HepG2 (cell line): ENCODE measurements at regions not wholly inside any gene's neighbourhood (a gene's known extent, or its start where the extent isn't known, plus 50 kb on each side); places are given as distances from the start of the nearest gene placed in this dataset.

ENCODE experiments used
- ATAC-seq: fragments of 200-7000 bp; cut with Tn5 transposase; 3 replicates; pipeline ENCODE4 v1.9.1; 2020; ENCODE audit warnings: mild to moderate bottlenecking, moderate library complexity
- BruUV-seq: library from RNA; stranded (reverse); fragments of 400-500 nt; replicated peaks from 2 replicates; lab custom pipeline; 2021; lab: Mats Ljungman, UMichigan
- CTCF ChIA-PET: fragments of 300-600 bp; formaldehyde crosslinking; extraction: SDS; loops from one replicate; lab custom pipeline; 2021; ENCODE audit warnings: low total read pairs, inconsistent platforms, low intra/inter-chr PET ratio; lab: Yijun Ruan, JAX
- POLR2A ChIA-PET: fragments of 350-600 bp; sonication (Branson Sonifier 250); formaldehyde crosslinking; loops from one replicate; lab custom pipeline; 2020; ENCODE audit warnings: antibody characterized with exemption, inconsistent platforms; lab: Yijun Ruan, JAX
- DNase-seq: peaks from one replicate; pipeline ENCODE4 v3.0.0-alpha.2; 2015; ENCODE audit warnings: low spot score
- FAIRE-seq: peaks from 3 replicates; lab custom pipeline; 2011; peaks lifted over from hg19 to GRCh38; lab: Jason Lieb, UNC
- H2AFZ ChIP-seq: one replicate; pipeline ENCODE4 v1.6.1; 2011; ENCODE audit warnings: low read length, inconsistent platforms
- H3K27ac ChIP-seq: fragments of 300-600 bp; 3 replicates; pipeline ENCODE4 v1.8.0; 2011; ENCODE audit warnings: mixed run types, mild to moderate bottlenecking, mixed read lengths, low read length, inconsistent platforms; ENCODE audit not compliant: insufficient read depth; ENCODE audit errors: extremely low read length
- H3K27me3 ChIP-seq, 2 experiments: fragments of 200-600 bp in 1 of 2; 2 replicates in 1 of 2; 3 replicates in 1 of 2; pipeline versions ENCODE4 v1.6.0 to v1.8.0; 2011; ENCODE audit warnings: low read length in 2 of 2, mild to moderate bottlenecking in 2 of 2, moderate library complexity in 2 of 2, inconsistent platforms in 1 of 2; ENCODE audit not compliant: insufficient read depth in 2 of 2, control insufficient read depth in 1 of 2
- H3K36me3 ChIP-seq, 2 experiments: fragments of 200-600 bp in 1 of 2; replicated peaks in 1 of 2; 2 replicates in 1 of 2; 3 replicates in 1 of 2; pipeline versions ENCODE4 v1.5.1 to v1.8.0; 2011; ENCODE audit warnings: low read length in 2 of 2, inconsistent platforms in 1 of 2; ENCODE audit not compliant: insufficient read depth in 2 of 2, control insufficient read depth in 1 of 2
- H3K4me1 ChIP-seq: 2 replicates; pipeline ENCODE4 v1.5.1; 2012; ENCODE audit warnings: low read length, inconsistent platforms; ENCODE audit not compliant: insufficient read depth
- H3K4me2 ChIP-seq: 2 replicates; pipeline ENCODE4 v1.6.0; 2011; ENCODE audit warnings: low read depth, low read length, inconsistent platforms
- H3K4me3 ChIP-seq, 3 experiments: fragments of 200-600 bp in 1 of 3; sonication (generic), shearing (Covaris generic) in 1 of 3; replicated peaks in 1 of 3; 2 replicates each; pipeline ENCODE4 v1.5.1; 2011 to 2016; ENCODE audit warnings: low read length in 3 of 3, inconsistent platforms in 2 of 3, low read depth in 2 of 3, mild to moderate bottlenecking in 2 of 3, control low read depth in 1 of 3, mixed read lengths in 1 of 3; ENCODE audit not compliant: insufficient read depth in 1 of 3
- H3K79me2 ChIP-seq: one replicate; pipeline ENCODE4 v1.6.1; 2011; ENCODE audit warnings: low read length, inconsistent platforms; ENCODE audit not compliant: insufficient read depth
- H3K9ac ChIP-seq: 2 replicates; pipeline ENCODE4 v1.6.0; 2011; ENCODE audit warnings: mild to moderate bottlenecking, low read depth, low read length, inconsistent platforms; ENCODE audit not compliant: insufficient read depth
- H3K9me3 ChIP-seq: 2 replicates; pipeline ENCODE4 v1.5.1; 2012; ENCODE audit warnings: mild to moderate bottlenecking, low read length
- H4K20me1 ChIP-seq: 2 replicates; pipeline ENCODE4 v1.6.0; 2011; ENCODE audit warnings: inconsistent platforms, mild to moderate bottlenecking, low read length, moderate library complexity; ENCODE audit not compliant: insufficient read depth
- CBX1 ChIP-seq: IDR thresholded peaks from one replicate; pipeline ENCODE4 v1.6.1; 2016; ENCODE audit warnings: antibody characterized with exemption, low read depth
- CBX5 ChIP-seq: sonication (generic); formaldehyde crosslinking; IDR thresholded peaks from 2 replicates; pipeline ENCODE4 v1.4.0; 2020; ENCODE audit warnings: missing genetic modification reagents, borderline replicate concordance
- FOXK2 ChIP-seq: fragments of 450-650 bp; IDR thresholded peaks from 2 replicates; pipeline ENCODE4 v1.6.1; 2016
- MAF1 ChIP-seq: sonication (generic); formaldehyde crosslinking; IDR thresholded peaks from 2 replicates; pipeline ENCODE4 v1.5.0; 2020; ENCODE audit warnings: missing genetic modification reagents, borderline replicate concordance
- RARA ChIP-seq: IDR thresholded peaks from 2 replicates; pipeline ENCODE4 v1.6.1; 2016; ENCODE audit warnings: missing genetic modification reagents, missing compliant biosample characterization
- SP1 ChIP-seq, 2 experiments: fragments of 450-650 bp in 1 of 2; sonication (generic) in 1 of 2; formaldehyde crosslinking in 1 of 2; IDR thresholded peaks; 2 replicates each; pipeline versions ENCODE4 v1.4.0 to v1.6.1; 2016 to 2020; ENCODE audit warnings: missing genetic modification reagents in 1 of 2
- ZBTB7A ChIP-seq: sonication (generic); formaldehyde crosslinking; IDR thresholded peaks from 2 replicates; pipeline ENCODE4 v1.8.0; 2022; ENCODE audit warnings: mild to moderate bottlenecking, missing genetic modification reagents
- ZFP90 ChIP-seq: sonication (generic); formaldehyde crosslinking; IDR thresholded peaks from 2 replicates; pipeline ENCODE4 v1.8.0; 2022; ENCODE audit warnings: missing genetic modification reagents, mild to moderate bottlenecking, inconsistent platforms, borderline replicate concordance
- ZNF589 ChIP-seq: sonication (generic); formaldehyde crosslinking; conservative IDR thresholded peaks from 2 replicates; pipeline ENCODE4 v1.8.0; 2022; ENCODE audit warnings: mild to moderate bottlenecking, moderate library complexity, missing genetic modification reagents
- WGBS: methylation state at CpG from one replicate; pipeline ENCODE4 v1.1.6; 2017; ENCODE audit warnings: low lambda C conversion rate; 5-methylcytosine and 5-hydroxymethylcytosine counted together
- in situ Hi-C: cut with HindIII; loops from 2 replicates; pipeline ENCODE4 v1.10.0; 2017; ENCODE audit warnings: low pct_unique_long_range_greater_than_20kb; ENCODE audit not compliant: extremely low pct_ligation_motif_present
- intact Hi-C: fragments of 100-400 bp; cut with micrococcal nuclease; formaldehyde crosslinking; loops from one replicate; pipeline ENCODE4 v1.10.0; 2022; ENCODE audit not compliant: unreplicated experiment
- TF ChIP-seq, protein P1 (sequence below): sonication (generic); formaldehyde crosslinking; IDR thresholded peaks from 2 replicates; pipeline ENCODE4 v1.4.0; 2020; ENCODE audit warnings: missing genetic modification reagents
- TF ChIP-seq, protein P2 (sequence below): sonication (generic); formaldehyde crosslinking; IDR thresholded peaks from 2 replicates; pipeline ENCODE4 v1.8.0; 2022; ENCODE audit warnings: mild to moderate bottlenecking, missing genetic modification reagents, borderline replicate concordance
- TF ChIP-seq, protein P3 (sequence below): sonication (generic); formaldehyde crosslinking; IDR thresholded peaks from 2 replicates; pipeline ENCODE4 v1.5.0; 2020; ENCODE audit warnings: missing genetic modification reagents

GRCh38 chr6:90787446-90787845 lies 200.6 kb upstream of the MAP3K7 start:
- POLR2A ChIA-PET: no interaction called here
- no peaks in the 10 kb centered on the region for H3K9me3 ChIP-seq
- no TSS peak for BruUV-seq
- H3K36me3 ChIP-seq: no peaks in the 10 kb centered on the region
- H3K79me2 ChIP-seq: no peaks in the 10 kb centered on the region
- 0% methylated on average over 3 of the region's 3 CpGs for WGBS
- H3K4me3 ChIP-seq: no peak overlapping the region
- no peak overlapping the region for H3K27ac ChIP-seq
- in situ Hi-C loops: no loop called here
- no peak for ATAC-seq
- no peaks in the 10 kb centered on the region for H4K20me1 ChIP-seq
- H3K27me3 ChIP-seq: no peaks in the 10 kb centered on the region
- H2AFZ ChIP-seq: no peak overlapping the region
- TF ChIP-seq MAF1 (CRISPR knock-in tag) (no peak), SP1 (IDR thresholded peaks at IDR 0.05) (no peak), SP1 (CRISPR knock-in tag; IDR thresholded peaks at IDR 0.05) (no peak), CBX1 (no peak), ZBTB7A (CRISPR knock-in tag) (no peak), ZFP90 (CRISPR knock-in tag) (no peak), CBX5 (CRISPR knock-in tag) (no peak), ZNF589 (no peak), RARA (no peak), FOXK2 (no peak)
- TF ChIP-seq, protein P1, sequence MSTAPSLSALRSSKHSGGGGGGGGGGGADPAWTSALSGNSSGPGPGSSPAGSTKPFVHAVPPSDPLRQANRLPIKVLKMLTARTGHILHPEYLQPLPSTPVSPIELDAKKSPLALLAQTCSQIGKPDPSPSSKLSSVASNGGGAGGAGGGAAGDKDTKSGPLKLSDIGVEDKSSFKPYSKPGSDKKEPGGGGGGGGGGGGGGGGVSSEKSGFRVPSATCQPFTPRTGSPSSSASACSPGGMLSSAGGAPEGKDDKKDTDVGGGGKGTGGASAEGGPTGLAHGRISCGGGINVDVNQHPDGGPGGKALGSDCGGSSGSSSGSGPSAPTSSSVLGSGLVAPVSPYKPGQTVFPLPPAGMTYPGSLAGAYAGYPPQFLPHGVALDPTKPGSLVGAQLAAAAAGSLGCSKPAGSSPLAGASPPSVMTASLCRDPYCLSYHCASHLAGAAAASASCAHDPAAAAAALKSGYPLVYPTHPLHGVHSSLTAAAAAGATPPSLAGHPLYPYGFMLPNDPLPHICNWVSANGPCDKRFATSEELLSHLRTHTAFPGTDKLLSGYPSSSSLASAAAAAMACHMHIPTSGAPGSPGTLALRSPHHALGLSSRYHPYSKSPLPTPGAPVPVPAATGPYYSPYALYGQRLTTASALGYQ (CRISPR knock-in tag): no peak
- TF ChIP-seq, protein P2, sequence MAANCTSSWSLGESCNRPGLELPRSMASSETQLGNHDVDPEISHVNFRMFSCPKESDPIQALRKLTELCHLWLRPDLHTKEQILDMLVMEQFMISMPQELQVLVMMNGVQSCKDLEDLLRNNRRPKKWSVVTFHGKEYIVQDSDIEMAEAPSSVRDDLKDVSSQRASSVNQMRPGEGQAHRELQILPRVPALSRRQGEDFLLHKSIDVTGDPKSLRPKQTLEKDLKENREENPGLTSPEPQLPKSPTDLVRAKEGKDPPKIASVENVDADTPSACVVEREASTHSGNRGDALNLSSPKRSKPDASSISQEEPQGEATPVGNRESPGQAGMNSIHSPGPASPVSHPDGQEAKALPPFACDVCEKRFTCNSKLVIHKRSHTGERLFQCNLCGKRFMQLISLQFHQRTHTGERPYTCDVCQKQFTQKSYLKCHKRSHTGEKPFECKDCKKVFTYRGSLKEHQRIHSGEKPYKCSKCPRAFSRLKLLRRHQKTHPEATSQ (CRISPR knock-in tag): no peak
- TF ChIP-seq, protein P3, sequence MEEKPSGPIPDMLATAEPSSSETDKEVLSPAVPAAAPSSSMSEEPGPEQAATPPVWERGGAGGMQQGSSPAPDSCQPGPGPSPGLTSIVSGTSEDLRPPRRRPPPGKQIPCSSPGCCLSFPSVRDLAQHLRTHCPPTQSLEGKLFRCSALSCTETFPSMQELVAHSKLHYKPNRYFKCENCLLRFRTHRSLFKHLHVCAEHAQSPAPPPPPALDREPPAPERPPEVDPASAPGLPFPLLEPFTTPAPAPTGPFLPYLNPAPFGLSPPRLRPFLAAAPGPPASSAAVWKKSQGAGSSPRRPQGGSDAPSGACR (CRISPR knock-in tag): no peak
- H3K4me1 ChIP-seq: no peaks in the 10 kb centered on the region
- DNase-seq: no peak
- no peak overlapping the region for H3K4me2 ChIP-seq
- no peak overlapping the region for H3K9ac ChIP-seq
- FAIRE-seq: no peak
- CTCF ChIA-PET: no interaction called here
- intact Hi-C loops: no loop called here
